ENCODE measurements at regions not wholly inside any gene's neighbourhood (a gene's known extent, or its start where the extent isn't known, plus 50 kb on each side); places are given as distances from the start of the nearest gene placed in this dataset.

GRCh38 chr22:48569476-48570233, 1258.0 kb downstream of the BRD1 start:
- DNase-seq (ENCODE audit: low spot score): no peak

- no peak for DNase-seq (ENCODE audit: low spot score)
These were observed 1258.8 kb downstream of the BRD1 start for GRCh38 chr22:48568736-48569330.

- peak; percentile 40 for DNase-seq (ENCODE audit: low spot score)
These were observed 1260.3 kb downstream of the BRD1 start for GRCh38 chr22:48567213-48567975.

DNA sequence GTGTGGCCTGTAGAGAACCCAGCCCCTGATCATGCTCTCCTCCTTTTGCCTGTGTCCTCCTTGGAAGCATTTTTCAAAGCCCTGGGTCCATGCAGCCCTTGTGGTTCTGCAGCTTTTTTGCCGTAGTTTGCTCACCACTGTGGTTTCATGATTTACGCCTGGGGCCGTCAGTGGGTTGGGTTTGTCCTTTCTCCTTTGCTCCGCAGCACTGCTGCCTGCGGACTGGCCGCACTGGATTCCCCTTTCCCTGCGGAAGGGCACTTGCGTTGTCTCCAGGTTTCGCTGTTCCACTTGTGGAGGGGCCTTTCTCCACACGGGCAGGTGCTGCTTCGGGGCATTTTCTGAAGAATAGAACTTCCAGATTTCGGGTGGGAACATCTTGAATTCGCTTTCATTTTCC, 1260.9 kb downstream of the BRD1 start:
- peak; percentile 39 for DNase-seq (ENCODE audit: low spot score)

DNA sequence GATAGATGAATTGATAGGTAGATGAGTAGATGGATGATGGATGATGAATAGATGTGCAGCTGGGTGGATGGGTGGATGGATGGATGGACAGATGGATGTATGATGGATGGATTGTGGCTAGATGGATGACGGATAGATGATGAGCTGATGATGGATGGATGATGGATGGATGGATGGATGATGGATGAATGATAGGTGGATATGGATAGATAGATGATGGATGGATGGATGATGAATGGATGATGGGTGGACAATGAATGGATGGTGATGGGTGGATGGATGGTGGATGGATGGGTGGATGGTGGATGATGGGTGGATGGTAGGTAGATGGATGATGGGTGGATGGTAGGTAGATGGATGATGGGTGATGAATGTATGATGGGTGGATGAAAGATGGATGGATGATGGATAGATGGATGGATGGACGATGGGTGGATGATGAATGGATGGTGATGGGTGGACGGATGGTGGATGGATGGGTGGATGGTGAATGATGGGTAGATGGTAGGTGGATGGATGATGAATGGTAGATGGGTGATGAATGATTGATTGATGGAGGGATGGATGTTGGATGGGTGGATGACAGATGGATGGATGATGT, 1261.7 kb downstream of the BRD1 start:
- DNase-seq (ENCODE audit: low spot score): no peak

DNA sequence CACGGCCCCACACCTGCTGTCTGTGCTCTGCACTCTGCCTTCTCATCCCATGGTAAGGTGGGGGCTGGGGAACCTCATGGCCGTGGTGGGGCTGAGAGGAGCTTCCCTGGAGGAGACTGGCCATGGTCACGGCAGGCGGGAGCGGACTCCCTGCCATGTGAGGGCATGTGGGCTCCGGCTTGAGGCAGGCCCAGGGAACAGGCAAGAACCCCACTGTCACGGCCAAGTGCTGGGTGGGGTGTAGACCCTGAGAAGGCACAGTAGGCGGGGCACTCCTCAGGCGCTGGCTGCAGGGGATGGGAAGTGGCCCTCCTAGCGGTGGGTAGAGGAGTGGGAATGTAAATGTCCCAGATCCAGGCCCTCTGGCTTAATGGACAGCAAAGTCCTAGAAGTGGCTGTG, 1262.7 kb downstream of the BRD1 start:
- no peak for DNase-seq (ENCODE audit: low spot score)

- DNase-seq (ENCODE audit: low spot score): no peak
These were observed 1263.7 kb downstream of the BRD1 start for GRCh38 chr22:48563966-48564330.

GRCh38 chr22:48563118-48563965, 1264.3 kb downstream of the BRD1 start:
- no peak for DNase-seq (ENCODE audit: low spot score)

DNA sequence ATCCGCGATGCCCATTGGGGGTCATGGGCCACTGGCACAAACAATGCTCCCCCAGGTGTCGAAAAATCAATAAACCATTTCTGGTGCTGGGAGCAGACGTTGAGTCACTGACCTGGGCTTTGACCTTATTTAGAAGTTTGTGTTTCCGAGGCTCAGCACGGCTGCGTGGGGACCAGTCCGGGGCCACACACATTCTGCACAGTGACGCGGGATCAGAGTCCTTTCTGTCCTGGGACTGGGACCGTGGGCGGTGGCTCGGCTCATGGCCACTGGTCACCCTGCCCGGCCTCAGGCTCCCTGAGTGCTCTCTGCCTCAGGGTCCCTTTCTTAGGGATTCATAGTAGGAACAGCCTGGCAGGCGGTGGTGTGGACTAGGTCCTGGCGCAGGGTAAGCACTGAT, 1266.0 kb downstream of the BRD1 start:
- DNase-seq (ENCODE audit: low spot score): no peak

GRCh38 chr22:48560836-48561235, 1266.8 kb downstream of the BRD1 start:
- no peak for DNase-seq (ENCODE audit: low spot score)

DNA sequence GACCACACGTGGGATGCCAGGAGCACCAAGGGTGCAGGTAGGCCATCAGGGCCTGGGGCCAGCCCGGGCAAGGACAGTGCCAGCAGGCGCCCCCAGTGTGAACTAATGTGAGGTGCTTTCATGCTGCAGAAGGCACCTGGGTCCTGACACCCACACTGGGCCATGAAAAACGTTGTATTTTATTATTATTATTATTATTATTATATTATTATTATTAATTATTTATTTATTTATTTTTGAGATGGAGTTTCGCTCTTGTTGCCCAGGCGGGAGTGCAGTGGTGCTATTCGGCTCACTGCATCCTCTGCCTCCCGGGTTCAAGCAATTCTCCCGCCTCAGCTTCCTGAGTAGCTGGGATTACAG, 1267.3 kb downstream of the BRD1 start:
- no peak for DNase-seq (ENCODE audit: low spot score)

DNA sequence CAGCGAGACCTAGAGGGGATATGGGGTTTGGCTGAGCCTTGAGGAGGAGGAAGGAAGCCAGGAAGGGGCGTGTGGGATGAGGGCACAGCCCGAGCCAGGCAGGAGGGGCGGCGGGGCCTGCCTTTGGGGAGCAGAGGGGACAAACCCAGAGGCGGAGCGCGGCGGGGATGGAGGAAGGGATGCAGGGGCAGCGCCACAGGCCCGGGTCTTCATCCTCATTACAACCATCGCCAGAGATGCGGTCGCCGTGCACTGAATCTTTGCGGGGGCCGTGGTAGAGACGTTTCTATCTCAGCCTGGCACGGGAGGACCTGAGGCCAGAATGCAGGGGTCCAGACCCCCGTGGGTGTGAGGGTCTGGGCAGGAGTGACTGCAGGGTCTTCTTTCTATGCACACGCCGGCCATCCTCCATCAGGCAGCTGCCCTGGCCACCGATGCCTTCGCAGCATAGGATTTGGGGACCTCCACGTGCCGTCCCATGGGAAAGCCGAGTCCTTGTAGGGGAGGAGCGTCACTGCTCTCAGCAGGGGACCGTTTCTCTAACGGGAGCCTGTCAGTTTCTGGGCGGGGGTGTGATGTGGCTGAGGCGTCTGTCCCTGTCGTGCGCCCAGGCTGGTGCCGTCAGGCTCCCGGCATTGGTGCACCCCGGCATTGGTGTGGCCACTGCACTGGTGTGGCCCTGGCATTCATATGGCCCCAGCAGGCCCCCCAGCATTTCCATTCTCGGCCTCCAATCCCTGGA, 1267.9 kb downstream of the BRD1 start:
- no peak for DNase-seq (ENCODE audit: low spot score)

GRCh38 chr22:48558606-48559402, 1268.9 kb downstream of the BRD1 start:
- no peak for DNase-seq (ENCODE audit: low spot score)

DNA sequence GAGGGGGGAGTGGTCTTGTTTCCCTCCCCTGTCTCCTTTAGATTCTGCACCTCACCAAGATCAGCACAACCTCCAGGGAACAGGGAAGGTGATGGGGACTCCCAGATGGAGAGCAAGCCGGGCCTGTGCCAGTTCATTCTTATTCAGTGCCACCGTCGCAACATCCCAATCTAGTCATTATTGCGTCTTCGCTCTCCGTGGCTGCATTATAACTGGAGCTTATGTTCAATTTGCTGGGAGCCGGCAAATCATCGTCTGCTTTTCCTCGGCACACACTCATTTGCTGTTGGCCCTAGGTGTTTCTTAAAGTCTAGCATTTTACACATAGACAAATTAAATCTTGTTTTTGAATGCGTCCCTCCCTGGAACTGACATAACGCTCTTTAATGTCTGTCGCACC, 1269.7 kb downstream of the BRD1 start:
- no peak for DNase-seq (ENCODE audit: low spot score)

DNA sequence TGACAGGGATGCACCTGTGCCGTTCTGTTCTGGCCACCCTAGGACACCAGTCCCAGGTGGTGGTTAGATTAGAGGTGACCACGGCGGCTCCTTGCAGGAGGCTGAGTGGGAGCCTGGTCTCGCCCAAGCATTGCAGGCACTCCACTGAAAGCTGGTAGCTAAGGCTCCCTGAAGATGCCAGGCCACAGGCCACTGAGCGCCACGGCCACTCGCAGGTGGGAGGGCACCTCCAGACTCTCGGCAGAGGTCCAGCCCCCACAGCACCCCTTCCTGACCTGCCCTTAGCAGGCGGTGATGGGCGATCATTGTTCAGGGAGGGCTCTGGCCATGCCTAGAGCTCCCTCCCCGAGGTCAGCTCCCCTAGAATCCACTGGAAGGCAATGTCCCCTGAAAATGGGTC, 1270.2 kb downstream of the BRD1 start:
- DNase-seq (ENCODE audit: low spot score): no peak

DNA sequence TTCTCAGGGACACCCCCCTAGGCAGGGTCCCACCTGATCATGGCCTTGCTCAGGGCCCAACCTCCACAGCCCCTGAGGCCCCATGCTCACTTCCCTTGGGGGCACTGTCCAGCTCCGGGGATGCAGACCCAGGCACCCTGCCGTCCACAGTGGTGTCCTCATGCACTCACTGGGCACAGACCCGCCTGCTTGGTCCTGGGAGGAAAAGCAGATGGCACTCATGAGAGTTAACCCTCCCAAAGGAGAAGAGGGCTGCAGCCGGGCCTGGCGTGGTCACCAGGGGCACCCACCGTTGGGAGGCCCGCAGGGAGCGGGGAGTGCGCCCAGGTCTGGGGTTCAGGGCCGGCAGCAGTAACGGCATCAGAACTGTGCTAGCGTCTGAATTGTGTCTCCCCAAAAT, 1270.9 kb downstream of the BRD1 start:
- DNase-seq (ENCODE audit: low spot score): no peak

DNA sequence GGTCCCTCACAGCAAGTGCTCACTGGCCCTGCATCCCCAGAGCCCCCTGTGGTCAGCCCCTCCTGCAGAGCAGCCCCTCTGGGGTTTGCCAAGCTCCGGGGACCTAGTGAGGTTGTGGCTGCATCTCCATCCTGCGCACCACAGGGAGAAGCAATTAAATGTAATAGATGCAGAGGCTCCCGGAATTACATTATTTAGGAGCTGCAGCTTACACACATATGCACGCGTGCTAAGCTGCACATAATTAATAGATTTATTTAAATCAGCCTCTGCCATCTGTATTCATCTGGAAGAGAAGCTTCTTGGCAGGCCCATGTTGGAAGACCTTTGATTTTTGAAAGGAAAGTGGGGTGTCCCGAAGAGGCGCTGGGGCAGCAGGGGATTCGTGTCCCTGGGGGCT, 1271.5 kb downstream of the BRD1 start:
- no peak for DNase-seq (ENCODE audit: low spot score)

DNA sequence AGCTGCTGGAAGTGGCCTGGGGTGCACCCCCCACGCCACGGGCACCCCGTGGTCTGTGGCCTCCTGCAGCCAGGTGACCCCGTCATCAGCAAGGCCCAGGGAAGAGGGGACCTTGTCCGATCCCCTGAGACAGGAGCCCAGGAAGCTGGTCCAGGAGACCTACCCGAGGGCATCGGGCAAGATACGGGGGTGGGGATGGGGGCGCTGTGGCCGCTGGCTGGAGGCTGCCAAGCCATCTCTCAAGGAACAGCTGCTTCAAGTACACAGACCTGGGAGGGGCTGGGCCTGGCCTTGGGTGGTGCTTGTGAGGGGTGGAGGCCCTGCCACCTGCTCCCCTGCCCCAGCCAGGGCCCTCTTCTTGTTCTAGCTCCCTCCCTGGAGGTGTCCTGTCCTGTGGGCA, 1272.1 kb downstream of the BRD1 start:
- no peak for DNase-seq (ENCODE audit: low spot score)

DNA sequence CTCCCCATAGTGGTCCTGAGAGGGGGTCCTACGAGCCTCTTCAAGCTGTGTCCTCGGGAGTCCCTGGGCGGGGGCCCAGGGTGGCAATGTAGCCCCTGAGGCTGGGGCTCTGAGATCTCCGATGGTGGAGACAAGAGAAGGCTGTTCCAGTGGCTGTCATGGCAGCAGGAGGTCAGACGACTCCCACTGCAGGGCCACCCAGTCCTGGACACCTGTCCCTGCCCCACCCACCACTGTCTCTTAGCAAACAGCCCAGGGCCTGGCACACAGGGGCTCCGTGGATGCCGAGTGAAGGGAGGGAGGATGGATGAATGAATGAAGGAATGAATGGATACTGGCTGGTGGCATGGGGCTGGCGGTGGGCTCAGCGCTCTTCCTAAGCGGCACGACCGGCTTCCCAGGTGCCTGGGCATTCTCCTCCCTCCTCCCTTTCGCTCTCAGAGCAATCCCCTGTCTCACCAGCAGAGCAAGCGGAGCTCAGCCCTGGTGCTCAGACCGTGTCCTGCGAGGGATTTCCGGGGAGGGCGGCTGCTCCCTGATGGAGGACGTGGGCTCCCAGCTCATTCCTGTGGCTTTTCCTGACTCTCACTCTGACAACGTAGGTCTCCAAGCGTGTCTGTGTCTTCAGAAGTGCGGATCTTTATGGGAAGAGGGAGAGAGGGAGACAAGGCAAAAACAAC, 1272.6 kb downstream of the BRD1 start:
- peak; percentile 25 for DNase-seq (ENCODE audit: low spot score)

All from H4 (cell line).